Smooth muscle cell (in vitro differentiated cells): ENCODE measurements at regions not wholly inside any gene's neighbourhood (a gene's known extent, or its start where the extent isn't known, plus 50 kb on each side); places are given as distances from the start of the nearest gene placed in this dataset.

ENCODE experiments used
- DNase-seq: peaks from one replicate; lab custom pipeline; 2025; ENCODE audit not compliant: unreplicated experiment; lab: John Stamatoyannopoulos, UW
- H2AFZ ChIP-seq: fragments of 200-600 bp; sonication (generic); 2 replicates; pipeline ENCODE4 v1.6.0; 2016; ENCODE audit warnings: antibody characterized with exemption, low read depth, mild to moderate bottlenecking
- H3F3A ChIP-seq: fragments of 200-600 bp; sonication (generic); 2 replicates; pipeline ENCODE4 v1.6.0; 2017; ENCODE audit warnings: antibody characterized with exemption, low read depth
- H3K27ac ChIP-seq: fragments of 200-600 bp; sonication (generic); 2 replicates; pipeline ENCODE4 v1.5.1; 2016; ENCODE audit warnings: low read depth, mild to moderate bottlenecking
- H3K27me3 ChIP-seq: fragments of 200-600 bp; sonication (generic); 2 replicates; pipeline ENCODE4 v1.6.1; 2016; ENCODE audit warnings: low read depth, mild to moderate bottlenecking
- H3K36me3 ChIP-seq: fragments of 200-600 bp; sonication (generic); 2 replicates; pipeline ENCODE4 v1.5.1; 2016; ENCODE audit warnings: low read depth
- H3K4me1 ChIP-seq: fragments of 200-600 bp; sonication (generic); 2 replicates; pipeline ENCODE4 v1.5.1; 2016; ENCODE audit warnings: low read depth
- H3K4me2 ChIP-seq: fragments of 200-600 bp; sonication (generic); 2 replicates; pipeline ENCODE4 v1.6.0; 2016; ENCODE audit warnings: mild to moderate bottlenecking
- H3K4me3 ChIP-seq: fragments of 200-600 bp; sonication (generic); 2 replicates; pipeline ENCODE4 v1.5.1; 2016; ENCODE audit warnings: mild to moderate bottlenecking
- H3K79me2 ChIP-seq: fragments of 200-600 bp; sonication (generic); 2 replicates; pipeline ENCODE4 v1.6.0; 2016; ENCODE audit warnings: low read depth, mild to moderate bottlenecking
- H3K9ac ChIP-seq: fragments of 200-600 bp; sonication (generic); 2 replicates; pipeline ENCODE4 v1.6.0; 2016; ENCODE audit warnings: low read depth
- H3K9me3 ChIP-seq: fragments of 200-600 bp; sonication (generic); replicated peaks from 2 replicates; pipeline ENCODE4 v1.5.1; 2016; ENCODE audit warnings: low read depth
- H4K20me1 ChIP-seq: fragments of 200-600 bp; sonication (generic); 2 replicates; pipeline ENCODE4 v1.6.0; 2016; ENCODE audit warnings: low read depth
- CTCF ChIP-seq: fragments of 200-600 bp; sonication (generic); IDR thresholded peaks from 2 replicates; pipeline ENCODE4 v1.5.1; 2017; ENCODE audit warnings: borderline replicate concordance, mild to moderate bottlenecking, antibody characterized with exemption; ENCODE audit not compliant: insufficient read depth, poor library complexity, severe bottlenecking
- WGBS: methylation state at CpG from one replicate; pipeline ENCODE4 v1.1.7; 2016; ENCODE audit warnings: low lambda C conversion rate; 5-methylcytosine and 5-hydroxymethylcytosine counted together

DNA sequence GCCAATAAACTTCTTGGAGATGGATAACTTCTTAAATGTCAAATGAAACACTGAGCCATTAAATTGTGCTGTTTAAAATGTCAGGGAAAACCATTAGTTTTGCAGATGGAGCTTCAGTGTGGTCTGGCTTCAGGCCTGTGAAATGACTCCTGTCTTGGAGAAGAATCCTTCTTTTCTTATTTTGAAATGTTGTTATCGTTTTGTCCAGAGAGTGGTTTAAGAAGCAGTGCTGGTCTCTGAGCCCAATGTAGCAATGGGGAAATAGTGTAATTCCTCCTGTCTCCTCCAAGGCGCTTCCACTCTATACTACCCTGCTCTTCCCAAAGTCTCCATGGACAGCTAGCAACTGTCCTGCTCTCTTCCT is 177.6 kb downstream of the REEP3 start:
- Histone ChIP-seq H3K27me3 (no peaks in the 10 kb centered on the region), H4K20me1 (no peaks in the 10 kb centered on the region), H3K79me2 (no peaks in the 10 kb centered on the region), H3K9me3 (no peaks in the 10 kb centered on the region), H2AFZ (no peak overlapping the region), H3K4me3 (no peak overlapping the region), H3K4me1 (peaks cover 8% of the 10 kb centered on the region), H3K36me3 (no peaks in the 10 kb centered on the region), H3K4me2 (no peak overlapping the region), H3K27ac (no peak overlapping the region), H3K9ac (no peak overlapping the region), H3F3A (peaks cover 22% of the 10 kb centered on the region)
- TF ChIP-seq CTCF, result no peak
- no peak for DNase-seq
- WGBS, result 96% methylated on average over 2 of the region's 2 CpGs

DNA sequence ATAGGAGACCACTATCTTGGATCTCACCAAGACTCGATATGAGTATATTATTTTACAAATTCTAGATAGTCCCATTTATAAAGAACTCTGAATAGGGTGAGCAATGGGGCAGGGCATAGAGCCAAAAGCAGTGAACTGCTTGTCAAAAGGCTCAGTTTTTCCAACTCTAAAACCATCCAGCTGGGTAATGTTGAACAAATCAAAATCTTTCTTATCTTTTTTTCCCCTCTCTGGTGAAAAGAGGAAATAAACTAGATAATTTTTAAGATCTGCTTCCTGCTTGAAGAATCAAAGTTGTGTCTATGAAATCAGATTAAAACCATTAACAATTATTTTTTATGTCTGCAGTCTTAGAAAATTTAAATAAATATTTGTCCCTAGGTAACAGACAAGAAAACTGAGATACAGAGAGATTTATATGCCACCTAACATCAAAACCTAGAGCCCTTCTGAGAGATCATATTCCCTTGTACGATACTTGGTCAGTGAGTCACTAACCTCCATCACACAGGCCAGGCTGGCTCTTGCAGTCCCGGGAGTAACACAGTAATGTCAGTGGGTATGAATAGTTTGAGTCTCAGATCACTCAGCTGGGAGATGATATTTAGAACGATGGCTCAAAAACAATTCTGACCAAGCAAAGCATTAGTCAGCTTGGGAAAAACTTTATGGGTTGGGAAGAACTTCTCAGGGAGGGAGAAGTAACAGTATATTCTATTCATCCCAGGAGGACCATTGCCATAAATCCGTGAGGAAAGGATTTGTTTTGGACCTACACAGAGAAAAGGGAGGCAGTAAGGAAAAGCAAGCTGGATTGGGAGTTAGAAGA is 178.8 kb downstream of the REEP3 start:
- peak overlapping the region; percentile 97 for H3K27ac ChIP-seq
- peaks cover 8% of the 10 kb centered on the region for H3K4me1 ChIP-seq
- TF ChIP-seq CTCF, result no peak
- peak overlapping the region; percentile 1 for H2AFZ ChIP-seq
- no peak overlapping the region for H3K4me3 ChIP-seq
- no peaks in the 10 kb centered on the region for H3K36me3 ChIP-seq
- H3K79me2 ChIP-seq, result no peaks in the 10 kb centered on the region
- no peaks in the 10 kb centered on the region for H3K9me3 ChIP-seq
- H3K9ac ChIP-seq, result peak overlapping the region; percentile 73
- no peaks in the 10 kb centered on the region for H3K27me3 ChIP-seq
- 26% methylated on average over 5 of the region's 5 CpGs for WGBS
- H3F3A ChIP-seq, result peaks cover 22% of the 10 kb centered on the region
- H3K4me2 ChIP-seq, result peak overlapping the region; percentile 51
- no peaks in the 10 kb centered on the region for H4K20me1 ChIP-seq
- no peak for DNase-seq

GRCh38 chr10:63700631-63701156 is 179.5 kb downstream of the REEP3 start:
- Histone ChIP-seq H3K27ac (peak overlapping the region; percentile 97), H3K9ac (peak overlapping the region; percentile 64), H3K4me3 (no peak overlapping the region), H2AFZ (peak overlapping the region; percentile 1), H3K4me1 (peaks cover 8% of the 10 kb centered on the region), H3K27me3 (no peaks in the 10 kb centered on the region), H4K20me1 (no peaks in the 10 kb centered on the region), H3K36me3 (no peaks in the 10 kb centered on the region), H3F3A (peaks cover 22% of the 10 kb centered on the region), H3K4me2 (peak overlapping the region; percentile 51), H3K9me3 (no peaks in the 10 kb centered on the region), H3K79me2 (no peaks in the 10 kb centered on the region)
- TF ChIP-seq CTCF, result no peak
- no peak for DNase-seq
- WGBS, result 85% methylated on average over 1 of the region's 1 CpG
